Stimulated activated memory B cell treated with anti-CD40 and anti-IgM and Interleukin-4, amounts not matched to agents 10 μg/mL and 1 μg/mL and 100 μg/mL, for 72 hours (primary cell): ENCODE measurements at regions not wholly inside any gene's neighbourhood (a gene's known extent, or its start where the extent isn't known, plus 50 kb on each side); places are given as distances from the start of the nearest gene placed in this dataset.
"Not testable (repeated sequence)": the region's sequence is repeated elsewhere in the genome, so short reads cannot be mapped to it uniquely, and the experiment has no call there.

Source experiments
- ATAC-seq: fragments of 150-1000 bp; cut with Tn5 transposase; 2 replicates; pipeline ENCODE4 v1.10.0; 2021
- H3K27ac Mint-ChIP-seq: one replicate; pipeline ENCODE4 v1.8.0; 2022; ENCODE audit warnings: mild to moderate bottlenecking, mixed read lengths
- H3K27me3 Mint-ChIP-seq: one replicate; pipeline ENCODE4 v1.8.0; 2022; ENCODE audit warnings: mixed read lengths
- H3K36me3 Mint-ChIP-seq: one replicate; pipeline ENCODE4 v1.8.0; 2022; ENCODE audit warnings: mixed read lengths
- H3K4me1 Mint-ChIP-seq: one replicate; pipeline ENCODE4 v1.8.0; 2022; ENCODE audit warnings: mixed read lengths
- H3K4me3 Mint-ChIP-seq: one replicate; pipeline ENCODE4 v1.8.0; 2022; ENCODE audit warnings: mild to moderate bottlenecking, moderate library complexity, mixed read lengths
- H3K9me3 Mint-ChIP-seq: one replicate; pipeline ENCODE4 v1.8.0; 2022; ENCODE audit warnings: mixed read lengths

GRCh38 chr3:5580826-5581225, 393.3 kb downstream of the EDEM1 start:
- Mint-ChIP-seq H3K9me3 (no peaks in the 10 kb centered on the region), H3K27ac (no peak overlapping the region), H3K36me3 (no peaks in the 10 kb centered on the region), H3K4me1 (no peaks in the 10 kb centered on the region), H3K4me3 (no peak overlapping the region), H3K27me3 (peaks cover 13% of the 10 kb centered on the region)
- no peak for ATAC-seq

GRCh38 chr3:5581743-5582142, 394.2 kb downstream of the EDEM1 start:
- Mint-ChIP-seq H3K36me3 (no peaks in the 10 kb centered on the region), H3K27ac (no peak overlapping the region), H3K4me1 (no peaks in the 10 kb centered on the region), H3K9me3 (no peaks in the 10 kb centered on the region), H3K4me3 (no peak overlapping the region), H3K27me3 (peaks cover 13% of the 10 kb centered on the region)
- ATAC-seq, result no peak

- Mint-ChIP-seq H3K4me1 (no peaks in the 10 kb centered on the region), H3K9me3 (no peaks in the 10 kb centered on the region), H3K36me3 (no peaks in the 10 kb centered on the region), H3K4me3 (no peak overlapping the region), H3K27ac (no peak overlapping the region), H3K27me3 (peaks cover 13% of the 10 kb centered on the region)
- ATAC-seq, result no peak
These were observed 396.4 kb downstream of the EDEM1 start for GRCh38 chr3:5583920-5584319.

GRCh38 chr3:5585085-5585484, 397.6 kb downstream of the EDEM1 start:
- Mint-ChIP-seq H3K4me3 (no peak overlapping the region), H3K9me3 (no peaks in the 10 kb centered on the region), H3K36me3 (no peaks in the 10 kb centered on the region), H3K27me3 (peaks cover 13% of the 10 kb centered on the region), H3K27ac (no peak overlapping the region), H3K4me1 (no peaks in the 10 kb centered on the region)
- ATAC-seq, result no peak

- peaks cover 3% of the 10 kb centered on the region for H3K27me3 Mint-ChIP-seq
- H3K9me3 Mint-ChIP-seq, result peaks cover 12% of the 10 kb centered on the region
- no peaks in the 10 kb centered on the region for H3K4me1 Mint-ChIP-seq
- ATAC-seq, result no peak
- no peaks in the 10 kb centered on the region for H3K36me3 Mint-ChIP-seq
- H3K4me3 Mint-ChIP-seq, result no peak overlapping the region
- H3K27ac Mint-ChIP-seq, result no peak overlapping the region
These were observed 419.5 kb downstream of the EDEM1 start for GRCh38 chr3:5606884-5607472.

GRCh38 chr3:5607581-5607980, 420.1 kb downstream of the EDEM1 start:
- ATAC-seq, result no peak
- Mint-ChIP-seq H3K4me1 (no peaks in the 10 kb centered on the region), H3K9me3 (peaks cover 6% of the 10 kb centered on the region), H3K27ac (no peak overlapping the region), H3K36me3 (no peaks in the 10 kb centered on the region), H3K27me3 (peaks cover 8% of the 10 kb centered on the region), H3K4me3 (no peak overlapping the region)

- not testable (repeated sequence) for H3K27ac Mint-ChIP-seq, H3K27me3 Mint-ChIP-seq, H3K9me3 Mint-ChIP-seq, H3K4me3 Mint-ChIP-seq, ATAC-seq, H3K4me1 Mint-ChIP-seq, H3K36me3 Mint-ChIP-seq
These were observed 421.5 kb downstream of the EDEM1 start for GRCh38 chr3:5608971-5609370.

- Mint-ChIP-seq H3K4me3 (no peak overlapping the region), H3K27ac (no peak overlapping the region), H3K36me3 (no peaks in the 10 kb centered on the region), H3K9me3 (no peaks in the 10 kb centered on the region), H3K4me1 (no peaks in the 10 kb centered on the region), H3K27me3 (peaks cover 8% of the 10 kb centered on the region)
- no peak for ATAC-seq
These were observed 426.1 kb downstream of the EDEM1 start for GRCh38 chr3:5613599-5613998.

GRCh38 chr3:5616873-5617272, 429.4 kb downstream of the EDEM1 start:
- no peak overlapping the region for H3K4me3 Mint-ChIP-seq
- no peaks in the 10 kb centered on the region for H3K4me1 Mint-ChIP-seq
- no peak overlapping the region for H3K27ac Mint-ChIP-seq
- H3K9me3 Mint-ChIP-seq, result no peaks in the 10 kb centered on the region
- H3K36me3 Mint-ChIP-seq, result no peaks in the 10 kb centered on the region
- ATAC-seq, result no peak
- peaks cover 6% of the 10 kb centered on the region for H3K27me3 Mint-ChIP-seq

- H3K4me1 Mint-ChIP-seq, result no peaks in the 10 kb centered on the region
- peaks cover 7% of the 10 kb centered on the region for H3K9me3 Mint-ChIP-seq
- ATAC-seq, result no peak
- no peaks in the 10 kb centered on the region for H3K27me3 Mint-ChIP-seq
- no peaks in the 10 kb centered on the region for H3K36me3 Mint-ChIP-seq
- no peak overlapping the region for H3K4me3 Mint-ChIP-seq
- no peak overlapping the region for H3K27ac Mint-ChIP-seq
These were observed 430.7 kb downstream of the EDEM1 start for GRCh38 chr3:5618170-5618569.

- ATAC-seq, result no peak
- Mint-ChIP-seq H3K36me3 (no peaks in the 10 kb centered on the region), H3K27ac (no peak overlapping the region), H3K4me3 (no peak overlapping the region), H3K27me3 (peaks cover 11% of the 10 kb centered on the region), H3K9me3 (no peaks in the 10 kb centered on the region), H3K4me1 (no peaks in the 10 kb centered on the region)
These were observed 442.9 kb downstream of the EDEM1 start for GRCh38 chr3:5630406-5630805.

GRCh38 chr3:5633960-5634359, 446.5 kb downstream of the EDEM1 start:
- no peak for ATAC-seq
- Mint-ChIP-seq H3K27ac (no peak overlapping the region), H3K27me3 (peaks cover 11% of the 10 kb centered on the region), H3K4me1 (no peaks in the 10 kb centered on the region), H3K9me3 (peaks cover 3% of the 10 kb centered on the region), H3K36me3 (no peaks in the 10 kb centered on the region), H3K4me3 (no peak overlapping the region)

GRCh38 chr3:5634411-5634810, 446.9 kb downstream of the EDEM1 start:
- ATAC-seq, result no peak
- Mint-ChIP-seq H3K27ac (no peak overlapping the region), H3K27me3 (peaks cover 11% of the 10 kb centered on the region)

GRCh38 chr3:5635746-5636145, 448.2 kb downstream of the EDEM1 start:
- no peak for ATAC-seq
- Mint-ChIP-seq H3K27me3 (peaks cover 11% of the 10 kb centered on the region), H3K9me3 (peaks cover 6% of the 10 kb centered on the region), H3K4me1 (no peaks in the 10 kb centered on the region), H3K36me3 (no peaks in the 10 kb centered on the region), H3K4me3 (no peak overlapping the region), H3K27ac (no peak overlapping the region)

More at GRCh38 chr3:5634411-5634810, 446.9 kb downstream of the EDEM1 start:
- peaks cover 6% of the 10 kb centered on the region for H3K9me3 Mint-ChIP-seq
- no peak overlapping the region for H3K4me3 Mint-ChIP-seq
- no peaks in the 10 kb centered on the region for H3K36me3 Mint-ChIP-seq
- no peaks in the 10 kb centered on the region for H3K4me1 Mint-ChIP-seq

GRCh38 chr3:5638550-5638949, 451.0 kb downstream of the EDEM1 start:
- Mint-ChIP-seq H3K27ac (no peak overlapping the region), H3K36me3 (no peaks in the 10 kb centered on the region), H3K9me3 (peaks cover 8% of the 10 kb centered on the region), H3K4me1 (no peaks in the 10 kb centered on the region), H3K27me3 (peaks cover 11% of the 10 kb centered on the region), H3K4me3 (no peak overlapping the region)
- no peak for ATAC-seq

GRCh38 chr3:5644773-5645670, 457.5 kb downstream of the EDEM1 start:
- Mint-ChIP-seq H3K27ac (no peak overlapping the region), H3K4me3 (no peak overlapping the region), H3K27me3 (no peaks in the 10 kb centered on the region), H3K9me3 (peaks cover 2% of the 10 kb centered on the region), H3K4me1 (no peaks in the 10 kb centered on the region), H3K36me3 (no peaks in the 10 kb centered on the region)
- ATAC-seq, result no peak
